Epithelial cell of esophagus (primary cell): ENCODE measurements at regions not wholly inside any gene's neighbourhood (a gene's known extent, or its start where the extent isn't known, plus 50 kb on each side); places are given as distances from the start of the nearest gene placed in this dataset.

ENCODE experiments used
- DNase-seq: peaks from one replicate; pipeline ENCODE4 v3.0.0; 2010; ENCODE audit warnings: low read depth
- H3K4me3 ChIP-seq: 2 replicates; pipeline ENCODE4 v1.5.1; 2011; ENCODE audit warnings: mild to moderate bottlenecking, low read length, control low read depth
- TF ChIP-seq, protein P1 (sequence below): IDR thresholded peaks from 2 replicates; pipeline ENCODE4 v1.5.1; 2011; ENCODE audit warnings: low read depth, mild to moderate bottlenecking, low read length, control low read depth, inconsistent platforms; ENCODE audit not compliant: insufficient read depth; ENCODE audit errors: missing control alignments

DNA sequence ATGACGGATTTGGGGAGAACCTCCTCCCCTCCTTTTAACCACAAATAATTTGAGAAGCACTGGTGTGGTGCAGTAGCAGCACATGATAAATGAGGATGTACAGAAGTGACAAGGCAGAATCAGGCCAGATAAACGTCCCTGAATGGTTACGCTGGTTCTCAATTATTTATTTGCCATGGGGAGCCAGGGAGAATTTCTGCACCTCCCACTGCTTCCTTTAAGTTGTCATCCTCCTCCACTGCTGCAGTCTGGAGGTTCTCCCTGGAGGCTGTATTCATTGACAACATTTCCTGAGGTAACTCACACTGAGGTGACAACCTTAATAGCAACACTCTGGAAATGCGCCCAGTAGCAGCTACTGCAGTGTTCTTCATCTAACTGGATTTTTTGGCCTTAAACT is 308.9 kb upstream of the SLITRK1 start:
- H3K4me3 ChIP-seq, result no peak overlapping the region
- TF ChIP-seq, protein P1, sequence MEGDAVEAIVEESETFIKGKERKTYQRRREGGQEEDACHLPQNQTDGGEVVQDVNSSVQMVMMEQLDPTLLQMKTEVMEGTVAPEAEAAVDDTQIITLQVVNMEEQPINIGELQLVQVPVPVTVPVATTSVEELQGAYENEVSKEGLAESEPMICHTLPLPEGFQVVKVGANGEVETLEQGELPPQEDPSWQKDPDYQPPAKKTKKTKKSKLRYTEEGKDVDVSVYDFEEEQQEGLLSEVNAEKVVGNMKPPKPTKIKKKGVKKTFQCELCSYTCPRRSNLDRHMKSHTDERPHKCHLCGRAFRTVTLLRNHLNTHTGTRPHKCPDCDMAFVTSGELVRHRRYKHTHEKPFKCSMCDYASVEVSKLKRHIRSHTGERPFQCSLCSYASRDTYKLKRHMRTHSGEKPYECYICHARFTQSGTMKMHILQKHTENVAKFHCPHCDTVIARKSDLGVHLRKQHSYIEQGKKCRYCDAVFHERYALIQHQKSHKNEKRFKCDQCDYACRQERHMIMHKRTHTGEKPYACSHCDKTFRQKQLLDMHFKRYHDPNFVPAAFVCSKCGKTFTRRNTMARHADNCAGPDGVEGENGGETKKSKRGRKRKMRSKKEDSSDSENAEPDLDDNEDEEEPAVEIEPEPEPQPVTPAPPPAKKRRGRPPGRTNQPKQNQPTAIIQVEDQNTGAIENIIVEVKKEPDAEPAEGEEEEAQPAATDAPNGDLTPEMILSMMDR, result no peak
- DNase-seq, result no peak

DNA sequence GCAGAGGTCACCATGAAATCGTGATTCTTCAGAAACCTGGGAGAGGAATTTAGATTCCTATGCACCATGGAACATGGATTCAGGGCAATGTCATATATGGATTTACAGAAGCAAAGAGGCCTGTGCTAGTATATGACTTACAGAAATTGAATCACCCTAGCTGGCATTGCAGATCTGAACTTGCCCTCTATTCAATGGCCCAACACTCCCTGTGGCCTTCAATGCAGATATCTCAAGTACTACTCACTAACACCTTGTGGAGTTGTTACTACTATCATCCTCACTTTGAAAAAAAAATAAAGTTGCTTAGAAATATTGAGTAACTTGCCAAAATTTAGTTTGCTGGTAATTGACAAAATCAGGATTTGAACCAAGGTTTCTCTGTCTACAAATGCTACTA is 305.4 kb upstream of the SLITRK1 start:
- no peak overlapping the region for H3K4me3 ChIP-seq
- DNase-seq, result peak; percentile 82
- TF ChIP-seq, protein P1, result no peak

DNA sequence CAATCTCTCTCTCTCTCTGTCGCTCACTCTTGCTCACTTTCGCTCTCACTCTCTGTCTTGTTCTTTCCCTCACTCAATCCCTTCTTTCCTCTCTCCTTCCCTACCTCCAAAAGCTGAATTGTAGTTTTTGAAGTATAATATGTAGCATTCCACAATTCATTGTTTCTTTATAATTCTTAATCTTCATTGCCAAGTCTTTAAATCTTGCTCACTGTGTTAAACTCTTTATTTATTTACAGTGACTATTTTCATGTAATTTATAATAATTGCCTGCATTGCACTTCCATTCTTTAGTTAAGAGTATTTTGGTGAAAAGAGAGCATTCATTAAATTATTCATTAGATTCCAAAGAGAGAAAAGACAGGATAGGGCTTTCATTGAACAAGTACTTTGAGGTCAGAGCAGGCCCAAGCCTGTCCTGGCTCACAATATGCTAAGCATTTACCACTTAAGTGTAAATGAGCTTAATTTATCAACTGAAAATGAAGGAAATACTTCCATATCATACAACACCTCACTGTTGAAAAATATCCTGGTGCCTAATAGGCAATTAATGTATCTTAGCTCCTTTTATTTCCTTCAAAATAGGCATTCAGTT is 257.4 kb upstream of the SLITRK1 start:
- H3K4me3 ChIP-seq, result no peak overlapping the region
- TF ChIP-seq, protein P1, result no peak
- DNase-seq, result peak; percentile 48

DNA sequence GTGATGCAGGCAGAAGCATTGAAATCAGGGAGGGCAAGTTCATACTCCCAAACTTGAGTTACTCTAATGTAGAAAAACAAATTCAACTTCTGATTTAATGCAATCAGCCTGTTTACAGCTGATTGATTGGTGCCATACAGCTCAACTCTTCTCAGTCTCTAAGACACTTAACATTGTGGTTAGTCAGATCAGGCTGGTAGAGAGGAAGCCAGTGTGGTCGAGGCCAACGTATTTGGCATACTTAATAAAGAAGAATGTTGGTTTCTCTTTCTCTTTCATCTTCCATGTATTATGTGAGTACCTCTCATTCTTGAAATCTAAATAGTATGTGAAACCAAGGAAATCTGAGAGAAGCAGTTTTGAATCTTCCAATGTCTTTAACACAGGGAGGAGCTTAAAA is 255.0 kb upstream of the SLITRK1 start:
- no peak for DNase-seq
- TF ChIP-seq, protein P1, result no peak
- no peak overlapping the region for H3K4me3 ChIP-seq

DNA sequence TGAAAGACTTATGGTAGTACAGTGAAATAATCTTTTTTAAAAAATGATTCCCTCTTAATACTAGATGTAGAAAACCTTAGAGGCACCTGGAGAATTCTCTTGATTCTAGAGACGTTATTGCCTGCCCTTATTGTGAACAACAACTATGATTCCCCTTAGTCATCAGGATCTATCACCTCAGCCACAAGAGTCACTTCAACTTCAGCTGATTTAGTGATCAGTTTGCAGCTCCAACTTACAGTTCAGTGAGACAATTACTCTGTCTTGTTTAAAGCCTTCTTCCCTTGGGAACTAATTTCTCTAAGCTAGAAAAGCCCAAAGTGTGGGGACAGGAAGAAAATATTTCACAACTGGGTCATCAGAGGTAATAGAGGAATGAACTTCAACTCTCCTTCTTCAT is 254.3 kb upstream of the SLITRK1 start:
- DNase-seq, result no peak
- TF ChIP-seq, protein P1, result no peak
- no peak overlapping the region for H3K4me3 ChIP-seq

DNA sequence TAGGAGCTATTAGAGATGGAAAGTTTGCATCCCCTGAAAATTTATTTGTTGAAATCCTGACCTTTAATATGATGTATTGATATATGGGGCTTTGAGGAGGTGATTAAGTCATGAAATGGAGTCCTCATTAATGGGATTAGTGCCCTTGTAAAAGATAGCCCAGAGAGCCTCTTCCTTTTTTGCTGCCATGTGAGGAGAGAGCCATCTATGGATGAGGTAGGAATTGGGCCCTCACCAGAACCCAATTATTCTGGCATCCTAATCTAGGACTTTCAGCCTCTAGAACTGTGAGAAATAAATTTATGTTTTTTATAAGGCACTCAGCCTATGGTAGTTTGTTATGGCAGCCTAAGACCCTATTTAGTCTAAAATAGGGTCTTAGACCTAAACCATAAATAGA is 250.2 kb upstream of the SLITRK1 start:
- TF ChIP-seq, protein P1, result no peak
- no peak overlapping the region for H3K4me3 ChIP-seq
- no peak for DNase-seq

DNA sequence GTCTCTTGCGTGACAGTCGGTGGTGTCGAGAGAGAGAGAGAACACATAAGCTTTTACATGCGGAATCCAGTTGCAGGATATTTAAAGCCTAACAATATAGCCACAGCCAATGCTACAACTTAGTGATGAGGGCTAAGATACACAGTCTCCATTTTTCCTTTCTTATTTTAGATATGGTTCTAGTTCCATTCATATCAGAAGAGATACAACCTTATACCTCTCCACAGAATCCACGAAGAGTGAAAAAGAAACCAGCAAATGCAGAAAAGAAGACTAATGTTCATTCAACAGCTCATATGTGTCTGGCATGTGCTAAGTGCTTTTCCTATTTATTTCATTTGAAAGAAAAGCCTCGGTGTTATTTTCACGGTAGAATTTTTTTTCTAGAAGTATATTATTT is 249.0 kb upstream of the SLITRK1 start:
- TF ChIP-seq, protein P1, result no peak
- no peak for DNase-seq

More for the DNA sequence above, 249.0 kb upstream of the SLITRK1 start:
- no peak overlapping the region for H3K4me3 ChIP-seq
